ENCODE measurements at regions not wholly inside any gene's neighbourhood (a gene's known extent, or its start where the extent isn't known, plus 50 kb on each side); places are given as distances from the start of the nearest gene placed in this dataset.
"Not testable (repeated sequence)": the region's sequence is repeated elsewhere in the genome, so short reads cannot be mapped to it uniquely, and the experiment has no call there.

- TF ChIP-seq, protein P1, sequence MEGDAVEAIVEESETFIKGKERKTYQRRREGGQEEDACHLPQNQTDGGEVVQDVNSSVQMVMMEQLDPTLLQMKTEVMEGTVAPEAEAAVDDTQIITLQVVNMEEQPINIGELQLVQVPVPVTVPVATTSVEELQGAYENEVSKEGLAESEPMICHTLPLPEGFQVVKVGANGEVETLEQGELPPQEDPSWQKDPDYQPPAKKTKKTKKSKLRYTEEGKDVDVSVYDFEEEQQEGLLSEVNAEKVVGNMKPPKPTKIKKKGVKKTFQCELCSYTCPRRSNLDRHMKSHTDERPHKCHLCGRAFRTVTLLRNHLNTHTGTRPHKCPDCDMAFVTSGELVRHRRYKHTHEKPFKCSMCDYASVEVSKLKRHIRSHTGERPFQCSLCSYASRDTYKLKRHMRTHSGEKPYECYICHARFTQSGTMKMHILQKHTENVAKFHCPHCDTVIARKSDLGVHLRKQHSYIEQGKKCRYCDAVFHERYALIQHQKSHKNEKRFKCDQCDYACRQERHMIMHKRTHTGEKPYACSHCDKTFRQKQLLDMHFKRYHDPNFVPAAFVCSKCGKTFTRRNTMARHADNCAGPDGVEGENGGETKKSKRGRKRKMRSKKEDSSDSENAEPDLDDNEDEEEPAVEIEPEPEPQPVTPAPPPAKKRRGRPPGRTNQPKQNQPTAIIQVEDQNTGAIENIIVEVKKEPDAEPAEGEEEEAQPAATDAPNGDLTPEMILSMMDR (IDR thresholded peaks at IDR 0.05; ENCODE audit: insufficient read depth, low read length): not testable (repeated sequence)
- TF ChIP-seq POLR2AphosphoS5 (IDR thresholded peaks at IDR 0.05; ENCODE audit: low read depth): not testable (repeated sequence)
- TF ChIP-seq, protein P2, sequence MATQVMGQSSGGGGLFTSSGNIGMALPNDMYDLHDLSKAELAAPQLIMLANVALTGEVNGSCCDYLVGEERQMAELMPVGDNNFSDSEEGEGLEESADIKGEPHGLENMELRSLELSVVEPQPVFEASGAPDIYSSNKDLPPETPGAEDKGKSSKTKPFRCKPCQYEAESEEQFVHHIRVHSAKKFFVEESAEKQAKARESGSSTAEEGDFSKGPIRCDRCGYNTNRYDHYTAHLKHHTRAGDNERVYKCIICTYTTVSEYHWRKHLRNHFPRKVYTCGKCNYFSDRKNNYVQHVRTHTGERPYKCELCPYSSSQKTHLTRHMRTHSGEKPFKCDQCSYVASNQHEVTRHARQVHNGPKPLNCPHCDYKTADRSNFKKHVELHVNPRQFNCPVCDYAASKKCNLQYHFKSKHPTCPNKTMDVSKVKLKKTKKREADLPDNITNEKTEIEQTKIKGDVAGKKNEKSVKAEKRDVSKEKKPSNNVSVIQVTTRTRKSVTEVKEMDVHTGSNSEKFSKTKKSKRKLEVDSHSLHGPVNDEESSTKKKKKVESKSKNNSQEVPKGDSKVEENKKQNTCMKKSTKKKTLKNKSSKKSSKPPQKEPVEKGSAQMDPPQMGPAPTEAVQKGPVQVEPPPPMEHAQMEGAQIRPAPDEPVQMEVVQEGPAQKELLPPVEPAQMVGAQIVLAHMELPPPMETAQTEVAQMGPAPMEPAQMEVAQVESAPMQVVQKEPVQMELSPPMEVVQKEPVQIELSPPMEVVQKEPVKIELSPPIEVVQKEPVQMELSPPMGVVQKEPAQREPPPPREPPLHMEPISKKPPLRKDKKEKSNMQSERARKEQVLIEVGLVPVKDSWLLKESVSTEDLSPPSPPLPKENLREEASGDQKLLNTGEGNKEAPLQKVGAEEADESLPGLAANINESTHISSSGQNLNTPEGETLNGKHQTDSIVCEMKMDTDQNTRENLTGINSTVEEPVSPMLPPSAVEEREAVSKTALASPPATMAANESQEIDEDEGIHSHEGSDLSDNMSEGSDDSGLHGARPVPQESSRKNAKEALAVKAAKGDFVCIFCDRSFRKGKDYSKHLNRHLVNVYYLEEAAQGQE (IDR thresholded peaks at IDR 0.05; ENCODE audit: insufficient replicate concordance, low read depth): not testable (repeated sequence)
Observed at GRCh38 chrX:134045372-134045771, 60.0 kb upstream of the GPC3 start.

Measured in HL-60 (cell line).